CD14-positive monocyte (primary cell): ENCODE measurements at regions not wholly inside any gene's neighbourhood (a gene's known extent, or its start where the extent isn't known, plus 50 kb on each side); places are given as distances from the start of the nearest gene placed in this dataset.

Experiments
- DNase-seq, 3 donors: peaks; one replicate each; pipeline ENCODE4 v3.0.0-alpha.2; 2011 to 2022
- H2AFZ ChIP-seq: 2 replicates; pipeline ENCODE4 v1.6.0; 2012; ENCODE audit warnings: mild to moderate bottlenecking, low read depth, low read length, inconsistent platforms; ENCODE audit not compliant: insufficient read depth, poor library complexity, severe bottlenecking
- H3K27ac ChIP-seq, 2 donors: 1 replicate in 1 of 2; 2 replicates in 1 of 2; pipeline ENCODE4 v1.5.1; 2012 to 2013; ENCODE audit warnings: low read length in 2 of 2, control low read depth in 1 of 2, inconsistent platforms in 1 of 2, low read depth in 1 of 2, mild to moderate bottlenecking in 1 of 2
- H3K27me3 ChIP-seq, 2 donors: one replicate each; pipeline versions ENCODE4 v1.6.0 to v1.6.1; 2011 to 2013; ENCODE audit warnings: low read length in 2 of 2; ENCODE audit not compliant: control insufficient read depth in 2 of 2, insufficient read depth in 2 of 2
- H3K36me3 ChIP-seq, 2 donors: replicated peaks in 1 of 2; 1 replicate in 1 of 2; 2 replicates in 1 of 2; pipeline versions ENCODE4 v1.5.1 to v1.6.1; 2012 to 2013; ENCODE audit warnings: low read length in 2 of 2, control low read depth in 1 of 2, inconsistent platforms in 1 of 2, mild to moderate bottlenecking in 1 of 2; ENCODE audit not compliant: insufficient read depth in 2 of 2, control insufficient read depth in 1 of 2
- H3K4me1 ChIP-seq, 2 donors: 1 replicate in 1 of 2; 2 replicates in 1 of 2; pipeline versions ENCODE4 v1.5.1 to v1.6.1; 2012 to 2013; ENCODE audit warnings: low read length in 2 of 2, control low read depth in 1 of 2, inconsistent platforms in 1 of 2, mild to moderate bottlenecking in 1 of 2, moderate library complexity in 1 of 2; ENCODE audit not compliant: insufficient read depth in 2 of 2, control insufficient read depth in 1 of 2
- H3K4me2 ChIP-seq: replicated peaks from 2 replicates; pipeline ENCODE3; 2012; ENCODE audit warnings: low read length, moderate library complexity, mild to moderate bottlenecking; ENCODE audit not compliant: poor library complexity, severe bottlenecking; ENCODE audit errors: extremely low read depth
- H3K4me3 ChIP-seq, 3 experiments: fragments of 200-600 bp in 1 of 3; sonication (generic) in 1 of 3; replicated peaks in 1 of 3; 1 replicate in 2 of 3; 2 replicates in 1 of 3; pipeline ENCODE4 v1.5.1; 2011 to 2013; ENCODE audit warnings: low read length in 3 of 3, mild to moderate bottlenecking in 3 of 3, control low read depth in 2 of 3, low read depth in 2 of 3, inconsistent platforms in 1 of 3, moderate library complexity in 1 of 3
- H3K79me2 ChIP-seq: 2 replicates; pipeline ENCODE4 v1.6.0; 2012; ENCODE audit warnings: mild to moderate bottlenecking, control low read depth, inconsistent platforms, low read length, moderate library complexity; ENCODE audit not compliant: insufficient read depth
- H3K9ac ChIP-seq: 2 replicates; pipeline ENCODE4 v1.6.0; 2017; ENCODE audit warnings: low read length, mild to moderate bottlenecking; ENCODE audit not compliant: insufficient read depth, poor library complexity, severe bottlenecking
- H3K9me3 ChIP-seq, 2 donors: replicated peaks in 1 of 2; 1 replicate in 1 of 2; 2 replicates in 1 of 2; pipeline versions ENCODE4 v1.5.1 to v1.6.1; 2012 to 2013; ENCODE audit warnings: low read length in 2 of 2, control low read depth in 1 of 2; ENCODE audit not compliant: control insufficient read depth in 1 of 2, insufficient read depth in 1 of 2
- H4K20me1 ChIP-seq: 2 replicates; pipeline ENCODE4 v1.6.0; 2012; ENCODE audit warnings: mild to moderate bottlenecking, low read length, control low read depth, moderate library complexity; ENCODE audit not compliant: insufficient read depth
- H3K27ac Mint-ChIP-seq, 7 donors: one replicate each; pipeline ENCODE4 v1.8.0; 2020; ENCODE audit warnings: mild to moderate bottlenecking in 7 of 7, mixed read lengths in 7 of 7, moderate library complexity in 6 of 7, inconsistent platforms in 2 of 7
- H3K27me3 Mint-ChIP-seq, 3 donors: one replicate each; pipeline ENCODE4 v1.8.0; 2021 to 2022; ENCODE audit warnings: low read depth in 3 of 3, mild to moderate bottlenecking in 3 of 3, mixed read lengths in 3 of 3, moderate library complexity in 3 of 3, inconsistent platforms in 1 of 3
- H3K36me3 Mint-ChIP-seq, 2 donors: one replicate each; pipeline ENCODE4 v1.8.0; 2020; ENCODE audit warnings: mixed read lengths in 2 of 2, inconsistent platforms in 1 of 2, mild to moderate bottlenecking in 1 of 2
- H3K4me1 Mint-ChIP-seq: one replicate; pipeline ENCODE4 v1.8.0; 2020; ENCODE audit warnings: mild to moderate bottlenecking, mixed read lengths
- H3K4me3 Mint-ChIP-seq, 2 donors: one replicate each; pipeline ENCODE4 v1.8.0; 2020; ENCODE audit warnings: mild to moderate bottlenecking in 2 of 2, mixed read lengths in 2 of 2, moderate library complexity in 1 of 2
- H3K9me3 Mint-ChIP-seq, 7 donors: one replicate each; pipeline ENCODE4 v1.8.0; 2020 to 2022; ENCODE audit warnings: mixed read lengths in 7 of 7, mild to moderate bottlenecking in 6 of 7, moderate library complexity in 6 of 7, inconsistent platforms in 2 of 7
- CTCF ChIP-seq: fragments of 200-600 bp; IDR thresholded peaks from one replicate; pipeline ENCODE4 v1.8.0; 2022; ENCODE audit warnings: antibody characterized with exemption, mild to moderate bottlenecking
- WGBS: methylation state at CpG from one replicate; pipeline ENCODE4 v1.1.5; 2013; ENCODE audit warnings: missing lambda C conversion rate; ENCODE audit not compliant: insufficient coverage; 5-methylcytosine and 5-hydroxymethylcytosine counted together
- intact Hi-C, 2 donors: fragments of 100-400 bp; cut with micrococcal nuclease; formaldehyde crosslinking; loops; one replicate each; pipeline versions ENCODE4 v1.15.0 to v1.15.1; 2023

DNA sequence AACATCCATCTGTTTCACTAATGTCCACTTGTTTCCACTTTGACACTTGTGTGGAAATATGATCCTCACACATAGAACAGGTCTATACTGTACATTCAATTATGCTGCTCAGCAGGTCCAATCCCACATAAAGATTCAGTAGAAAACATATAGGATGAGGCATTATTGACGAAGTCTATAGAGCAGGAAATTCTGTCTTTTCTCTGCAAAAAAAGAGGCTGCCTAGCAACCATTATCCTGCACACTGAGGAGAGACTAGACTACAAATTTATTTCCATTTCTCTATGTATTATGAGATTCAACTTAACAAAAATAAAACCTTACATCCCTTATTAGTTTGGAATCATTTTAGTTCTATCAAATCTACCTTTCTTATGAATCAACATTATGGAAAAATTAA lies 204.6 kb upstream of the POM121L12 start:
- H3K9me3 Mint-ChIP-seq: peaks cover 0 to 6% (median 3%) of the 10 kb centered on the region in 7 donors
- Histone ChIP-seq H2AFZ (no peak overlapping the region), H3K4me3 (no peak overlapping the region), H3K4me2 (no peak overlapping the region), H4K20me1 (no peaks in the 10 kb centered on the region), H3K9ac (no peak overlapping the region), H3K36me3 (no peaks in the 10 kb centered on the region), H3K27me3 (no peaks in the 10 kb centered on the region), H3K27ac (no peak overlapping the region), H3K4me1 (no peaks in the 10 kb centered on the region), H3K79me2 (no peaks in the 10 kb centered on the region), H3K9me3 (no peaks in the 10 kb centered on the region)
- H3K36me3 Mint-ChIP-seq: no peaks in the 10 kb centered on the region
- no peaks in the 10 kb centered on the region for H3K4me1 Mint-ChIP-seq
- H3K27ac Mint-ChIP-seq: no peak overlapping the region
- intact Hi-C loops: no loop called here
- H3K27me3 Mint-ChIP-seq: no peaks in the 10 kb centered on the region
- H3K4me3 Mint-ChIP-seq: no peak overlapping the region
- TF ChIP-seq CTCF: no peak
- no peak for DNase-seq
- no CpG with 5 or more reads among the region's 1 CpG for WGBS

GRCh38 chr7:52826515-52827265 lies 208.7 kb upstream of the POM121L12 start:
- Histone ChIP-seq H4K20me1 (no peaks in the 10 kb centered on the region), H3K27ac (no peak overlapping the region), H3K27me3 (no peaks in the 10 kb centered on the region), H3K9ac (no peak overlapping the region), H3K79me2 (no peaks in the 10 kb centered on the region), H2AFZ (no peak overlapping the region), H3K9me3 (peaks cover 4 to 6% of the 10 kb centered on the region in 2 donors), H3K4me3 (no peak overlapping the region), H3K4me2 (no peak overlapping the region), H3K36me3 (no peaks in the 10 kb centered on the region), H3K4me1 (no peaks in the 10 kb centered on the region)
- no peak for DNase-seq
- H3K36me3 Mint-ChIP-seq: no peaks in the 10 kb centered on the region
- H3K4me1 Mint-ChIP-seq: no peaks in the 10 kb centered on the region
- 61% methylated on average over 4 of the region's 6 CpGs for WGBS
- intact Hi-C loops: no loop called here
- no peaks in the 10 kb centered on the region for H3K27me3 Mint-ChIP-seq
- peaks cover 0 to 12% (median 4%) of the 10 kb centered on the region in 7 donors for H3K9me3 Mint-ChIP-seq
- no peak overlapping the region for H3K27ac Mint-ChIP-seq
- no peak for TF ChIP-seq CTCF
- H3K4me3 Mint-ChIP-seq: no peak overlapping the region
